ENCODE measurements at regions not wholly inside any gene's neighbourhood (a gene's known extent, or its start where the extent isn't known, plus 50 kb on each side); places are given as distances from the start of the nearest gene placed in this dataset.

DNA sequence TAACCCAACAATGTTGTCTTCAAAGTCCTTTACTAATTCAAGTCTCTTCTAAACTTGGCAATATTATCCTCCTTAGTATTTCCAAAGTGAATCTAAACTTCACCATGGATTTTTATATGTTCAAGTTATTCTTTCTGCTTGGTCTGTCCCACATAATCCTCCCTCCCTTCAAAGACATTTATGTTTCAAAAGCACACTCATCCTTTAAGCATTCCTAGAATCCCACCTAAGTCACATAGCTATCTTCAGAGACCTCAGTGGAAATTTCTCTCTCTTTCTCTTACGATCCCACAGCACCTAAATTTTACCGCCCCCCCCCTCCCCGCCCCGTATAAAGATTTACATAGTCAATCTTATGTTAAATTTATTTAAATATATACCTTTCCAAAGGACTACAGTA, 314.9 kb upstream of the GRIA3 start:
- no peak for DNase-seq (ENCODE audit: low read depth)
- no peak overlapping the region for H3K4me3 ChIP-seq (ENCODE audit: low read depth, low read length)
- no peak for TF ChIP-seq MYC (IDR thresholded peaks at IDR 0.05; ENCODE audit: low read depth, low read length)
- TF ChIP-seq, protein P1, sequence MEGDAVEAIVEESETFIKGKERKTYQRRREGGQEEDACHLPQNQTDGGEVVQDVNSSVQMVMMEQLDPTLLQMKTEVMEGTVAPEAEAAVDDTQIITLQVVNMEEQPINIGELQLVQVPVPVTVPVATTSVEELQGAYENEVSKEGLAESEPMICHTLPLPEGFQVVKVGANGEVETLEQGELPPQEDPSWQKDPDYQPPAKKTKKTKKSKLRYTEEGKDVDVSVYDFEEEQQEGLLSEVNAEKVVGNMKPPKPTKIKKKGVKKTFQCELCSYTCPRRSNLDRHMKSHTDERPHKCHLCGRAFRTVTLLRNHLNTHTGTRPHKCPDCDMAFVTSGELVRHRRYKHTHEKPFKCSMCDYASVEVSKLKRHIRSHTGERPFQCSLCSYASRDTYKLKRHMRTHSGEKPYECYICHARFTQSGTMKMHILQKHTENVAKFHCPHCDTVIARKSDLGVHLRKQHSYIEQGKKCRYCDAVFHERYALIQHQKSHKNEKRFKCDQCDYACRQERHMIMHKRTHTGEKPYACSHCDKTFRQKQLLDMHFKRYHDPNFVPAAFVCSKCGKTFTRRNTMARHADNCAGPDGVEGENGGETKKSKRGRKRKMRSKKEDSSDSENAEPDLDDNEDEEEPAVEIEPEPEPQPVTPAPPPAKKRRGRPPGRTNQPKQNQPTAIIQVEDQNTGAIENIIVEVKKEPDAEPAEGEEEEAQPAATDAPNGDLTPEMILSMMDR (IDR thresholded peaks at IDR 0.05; ENCODE audit: low read depth, low read length) = no peak
- TF ChIP-seq POLR2A (IDR thresholded peaks at IDR 0.05; ENCODE audit: extremely low read depth, insufficient read length) = no peak
- TF ChIP-seq, protein P2, sequence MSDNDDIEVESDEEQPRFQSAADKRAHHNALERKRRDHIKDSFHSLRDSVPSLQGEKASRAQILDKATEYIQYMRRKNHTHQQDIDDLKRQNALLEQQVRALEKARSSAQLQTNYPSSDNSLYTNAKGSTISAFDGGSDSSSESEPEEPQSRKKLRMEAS (IDR thresholded peaks at IDR 0.05; ENCODE audit: low read depth, low read length) = no peak

DNA sequence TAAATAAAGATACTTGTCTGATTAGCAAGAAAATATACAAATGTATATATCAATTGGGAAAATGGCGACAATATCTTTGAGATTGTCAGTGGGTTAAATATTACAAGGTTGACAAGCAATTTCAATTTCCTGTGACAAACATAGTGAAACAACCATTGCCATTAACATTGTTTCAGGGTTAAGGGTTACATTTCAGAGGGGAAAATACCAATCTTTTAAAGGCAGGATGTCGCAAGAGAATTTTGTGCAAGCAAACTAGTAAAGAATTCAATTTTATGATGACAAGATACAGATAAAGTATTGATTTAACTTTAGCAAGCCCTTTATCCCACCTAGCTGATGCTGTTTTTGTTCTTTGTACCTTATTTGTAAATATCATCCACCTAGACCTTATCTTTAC, 305.8 kb upstream of the GRIA3 start:
- DNase-seq (ENCODE audit: low read depth) = no peak
- no peak overlapping the region for H3K4me3 ChIP-seq (ENCODE audit: low read depth, low read length)
- TF ChIP-seq MYC (IDR thresholded peaks at IDR 0.05; ENCODE audit: low read depth, low read length) (no peak), POLR2A (IDR thresholded peaks at IDR 0.05; ENCODE audit: extremely low read depth, insufficient read length) (no peak)
- TF ChIP-seq, protein P2 (IDR thresholded peaks at IDR 0.05; ENCODE audit: low read depth, low read length) = no peak
- TF ChIP-seq, protein P1 (IDR thresholded peaks at IDR 0.05; ENCODE audit: low read depth, low read length) = no peak

DNA sequence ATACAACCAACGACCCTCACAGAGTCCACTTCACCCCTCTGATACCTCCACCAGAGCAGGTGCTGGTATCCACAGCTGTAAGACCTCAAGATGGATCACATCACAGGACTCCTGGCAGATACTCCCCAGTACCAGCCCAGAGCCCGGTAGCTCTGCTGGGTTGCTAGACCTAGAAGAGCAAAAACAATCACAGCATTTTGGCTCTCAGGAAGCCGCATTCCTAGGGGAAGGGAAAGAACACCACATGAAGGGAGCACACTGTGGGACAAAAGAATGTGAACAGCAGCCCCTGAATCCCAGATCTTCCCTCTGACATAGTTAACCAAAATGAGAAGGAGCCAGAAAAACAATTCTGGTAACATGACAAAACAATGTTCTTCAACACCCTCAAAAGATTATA, 303.1 kb upstream of the GRIA3 start:
- DNase-seq (ENCODE audit: low read depth) = no peak
- TF ChIP-seq, protein P1 (IDR thresholded peaks at IDR 0.05; ENCODE audit: low read depth, low read length) = no peak
- TF ChIP-seq POLR2A (IDR thresholded peaks at IDR 0.05; ENCODE audit: extremely low read depth, insufficient read length) (no peak), MYC (IDR thresholded peaks at IDR 0.05; ENCODE audit: low read depth, low read length) (no peak)
- TF ChIP-seq, protein P2 (IDR thresholded peaks at IDR 0.05; ENCODE audit: low read depth, low read length) = no peak
- H3K4me3 ChIP-seq (ENCODE audit: low read depth, low read length) = no peak overlapping the region

DNA sequence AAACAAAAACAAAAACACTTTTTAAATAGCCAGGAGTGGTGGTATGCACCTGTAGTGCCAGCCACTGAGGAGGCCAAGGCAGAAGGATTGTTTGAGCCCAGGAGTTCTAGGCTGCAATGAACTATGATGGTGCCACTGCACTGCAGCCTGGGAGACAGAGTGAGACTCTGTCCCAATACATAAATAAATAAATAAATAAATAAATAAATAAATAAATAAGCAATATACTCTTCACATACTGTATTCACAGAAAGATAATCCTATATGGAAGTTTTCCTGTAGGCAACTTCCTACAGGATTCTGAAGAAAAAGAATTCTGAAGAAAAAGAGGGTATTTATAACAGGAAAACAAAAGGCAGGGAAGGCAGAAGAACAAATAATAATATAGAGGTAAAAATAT, 293.3 kb upstream of the GRIA3 start:
- TF ChIP-seq MYC (IDR thresholded peaks at IDR 0.05; ENCODE audit: low read depth, low read length) (no peak), POLR2A (IDR thresholded peaks at IDR 0.05; ENCODE audit: extremely low read depth, insufficient read length) (no peak)
- TF ChIP-seq, protein P1 (IDR thresholded peaks at IDR 0.05; ENCODE audit: low read depth, low read length) = no peak
- TF ChIP-seq, protein P2 (IDR thresholded peaks at IDR 0.05; ENCODE audit: low read depth, low read length) = no peak
- DNase-seq (ENCODE audit: low read depth) = no peak
- H3K4me3 ChIP-seq (ENCODE audit: low read depth, low read length) = no peak overlapping the region

DNA sequence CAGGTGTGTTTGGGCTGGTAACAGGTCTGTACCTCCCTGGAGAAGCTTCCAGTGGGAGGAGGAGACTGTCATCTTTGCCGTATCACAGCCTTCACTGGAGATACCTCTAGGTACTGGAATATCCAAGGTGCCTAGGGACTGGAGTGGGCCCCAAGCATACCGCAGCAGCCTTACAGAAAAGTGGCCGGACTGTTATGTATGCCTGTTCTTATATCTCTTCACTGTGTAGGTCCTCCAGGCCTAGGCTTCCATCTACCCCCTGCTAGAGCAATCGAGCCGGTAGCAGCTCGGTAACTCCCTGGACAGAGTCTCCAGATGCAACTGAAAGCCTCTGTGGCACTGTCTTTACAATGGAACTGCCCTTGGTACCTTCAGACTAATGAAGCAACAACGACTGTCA, 277.4 kb upstream of the GRIA3 start:
- no peak for DNase-seq (ENCODE audit: low read depth)
- TF ChIP-seq POLR2A (IDR thresholded peaks at IDR 0.05; ENCODE audit: extremely low read depth, insufficient read length) = no peak
- TF ChIP-seq, protein P2 (IDR thresholded peaks at IDR 0.05; ENCODE audit: low read depth, low read length) = no peak
- TF ChIP-seq MYC (IDR thresholded peaks at IDR 0.05; ENCODE audit: low read depth, low read length) = no peak
- TF ChIP-seq, protein P1 (IDR thresholded peaks at IDR 0.05; ENCODE audit: low read depth, low read length) = no peak
- no peak overlapping the region for H3K4me3 ChIP-seq (ENCODE audit: low read depth, low read length)

DNA sequence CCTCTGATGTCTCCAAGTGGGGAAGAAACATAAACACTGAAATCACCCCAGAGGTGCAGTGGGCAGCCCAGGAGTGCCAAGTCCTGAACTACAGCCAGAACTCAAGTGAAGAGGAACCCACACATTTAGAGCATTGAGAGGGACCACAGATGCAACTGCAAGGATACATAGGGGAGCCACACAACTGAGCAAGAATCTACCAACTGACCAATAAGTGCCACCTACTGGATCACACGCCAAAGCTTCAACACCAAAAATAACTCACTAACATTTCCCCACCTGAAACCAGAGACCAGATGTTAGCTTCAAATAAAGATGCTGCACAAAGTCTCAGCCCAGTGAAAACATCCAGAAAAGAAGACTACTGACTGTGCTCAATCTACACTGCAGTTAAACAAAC, 276.7 kb upstream of the GRIA3 start:
- no peak for DNase-seq (ENCODE audit: low read depth)
- no peak for TF ChIP-seq MYC (IDR thresholded peaks at IDR 0.05; ENCODE audit: low read depth, low read length)
- TF ChIP-seq, protein P1 (IDR thresholded peaks at IDR 0.05; ENCODE audit: low read depth, low read length) = no peak
- TF ChIP-seq, protein P2 (IDR thresholded peaks at IDR 0.05; ENCODE audit: low read depth, low read length) = no peak
- no peak for TF ChIP-seq POLR2A (IDR thresholded peaks at IDR 0.05; ENCODE audit: extremely low read depth, insufficient read length)
- no peak overlapping the region for H3K4me3 ChIP-seq (ENCODE audit: low read depth, low read length)

Data from NB4 (cell line).